ACC112 (cell line): ENCODE measurements at regions not wholly inside any gene's neighbourhood (a gene's known extent, or its start where the extent isn't known, plus 50 kb on each side); places are given as distances from the start of the nearest gene placed in this dataset.

Experiments used
- H2AFZ ChIP-seq: fragments of 200-600 bp; sonication (generic); one replicate; pipeline ENCODE4 v1.6.0; 2017; ENCODE audit warnings: antibody characterized with exemption, low read length; ENCODE audit not compliant: unreplicated experiment
- H3K27ac ChIP-seq: fragments of 200-600 bp; sonication (generic); 2 replicates; pipeline ENCODE4 v1.5.1; 2014; ENCODE audit warnings: low read depth, mild to moderate bottlenecking, antibody characterized with exemption, low read length, moderate library complexity
- H3K27me3 ChIP-seq: fragments of 200-600 bp; sonication (generic); 2 replicates; pipeline ENCODE4 v1.6.1; 2014; ENCODE audit warnings: mild to moderate bottlenecking, antibody characterized with exemption, low read length, moderate library complexity, mixed read lengths; ENCODE audit not compliant: insufficient read depth
- H3K36me3 ChIP-seq: fragments of 200-600 bp; sonication (generic); 2 replicates; pipeline ENCODE4 v1.6.1; 2016; ENCODE audit warnings: mild to moderate bottlenecking, antibody characterized with exemption, low read length, moderate library complexity, mixed read lengths; ENCODE audit not compliant: insufficient read depth
- H3K4me1 ChIP-seq: fragments of 200-600 bp; sonication (generic); one replicate; pipeline ENCODE4 v1.6.1; 2016; ENCODE audit warnings: low read length, mixed read lengths; ENCODE audit not compliant: insufficient read depth, unreplicated experiment, control insufficient read depth
- H3K4me3 ChIP-seq: fragments of 200-600 bp; sonication (generic); 2 replicates; pipeline ENCODE4 v1.5.1; 2014; ENCODE audit warnings: mild to moderate bottlenecking, low read depth, low read length
- H3K79me2 ChIP-seq: fragments of 200-600 bp; sonication (generic); one replicate; pipeline ENCODE4 v1.6.0; 2016; ENCODE audit warnings: low read length; ENCODE audit not compliant: control insufficient read depth, unreplicated experiment, insufficient read depth

DNA sequence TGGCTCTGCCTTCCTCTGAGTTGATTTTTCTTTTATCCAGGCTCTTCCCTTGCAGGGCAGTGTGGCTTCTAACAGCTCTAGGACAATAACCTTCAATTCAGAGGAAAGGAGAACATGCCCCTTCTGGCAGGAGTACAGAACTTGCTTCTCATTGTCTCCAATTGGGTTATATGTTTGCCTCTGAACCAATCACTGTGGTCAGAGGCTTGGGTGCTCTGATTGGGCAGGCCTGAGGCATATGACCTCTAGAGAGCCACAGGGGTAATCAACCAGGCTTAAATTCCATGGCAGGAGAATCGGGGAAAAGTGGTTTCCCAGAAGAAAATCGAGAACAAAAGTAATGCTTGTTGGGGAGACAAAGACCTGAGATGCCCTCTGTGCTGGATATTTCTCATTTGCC is 240.0 kb downstream of the REEP3 start:
- no peak overlapping the region for H3K4me3 ChIP-seq
- no peaks in the 10 kb centered on the region for H3K36me3 ChIP-seq
- peaks cover 13% of the 10 kb centered on the region for H3K4me1 ChIP-seq
- H3K27me3 ChIP-seq: no peaks in the 10 kb centered on the region
- no peak overlapping the region for H3K27ac ChIP-seq
- no peaks in the 10 kb centered on the region for H3K79me2 ChIP-seq
- H2AFZ ChIP-seq: no peak overlapping the region

DNA sequence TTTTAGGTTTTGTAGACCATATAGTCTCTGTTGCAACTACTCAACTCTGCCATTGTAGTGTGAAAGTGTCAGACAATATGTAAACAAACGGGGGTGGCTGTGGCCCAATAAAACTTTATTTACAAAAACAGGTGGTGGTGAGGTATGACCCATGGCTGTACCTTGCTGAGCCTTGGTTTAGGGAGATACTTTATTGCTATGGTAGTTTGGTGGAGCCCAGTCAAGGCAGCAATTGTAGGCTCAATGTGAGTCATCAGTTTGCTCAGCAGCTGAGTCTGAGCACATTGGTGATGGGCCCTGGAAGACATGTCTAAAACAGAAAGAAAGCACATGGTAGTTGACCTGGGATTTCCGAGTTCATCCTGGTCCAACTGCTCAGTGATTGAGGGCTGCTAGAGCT is 242.5 kb downstream of the REEP3 start:
- Histone ChIP-seq H3K79me2 (no peaks in the 10 kb centered on the region), H3K36me3 (no peaks in the 10 kb centered on the region), H3K4me3 (no peak overlapping the region), H3K27ac (no peak overlapping the region), H3K27me3 (no peaks in the 10 kb centered on the region), H3K4me1 (peaks cover 8% of the 10 kb centered on the region), H2AFZ (no peak overlapping the region)

DNA sequence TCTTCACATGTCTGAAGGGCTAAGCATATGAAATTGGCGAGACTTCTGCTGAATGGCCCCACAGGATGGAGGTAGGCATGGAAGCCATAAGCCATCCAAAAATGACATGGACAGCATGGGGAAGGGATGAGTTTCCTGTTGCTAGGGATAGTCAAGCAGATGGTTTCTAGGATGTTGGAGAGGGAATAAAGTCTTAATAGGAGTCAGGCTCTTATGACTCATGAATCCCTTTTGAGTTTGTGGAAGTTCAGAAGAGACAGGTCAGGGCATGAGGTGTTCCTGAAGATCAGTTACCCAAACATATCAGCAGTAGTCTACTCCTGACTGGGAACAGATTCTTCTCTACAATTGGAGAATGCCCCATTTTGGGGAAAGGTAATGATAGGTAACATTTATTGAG is 243.9 kb downstream of the REEP3 start:
- H3K4me1 ChIP-seq: peaks cover 8% of the 10 kb centered on the region
- no peaks in the 10 kb centered on the region for H3K79me2 ChIP-seq
- H3K4me3 ChIP-seq: no peak overlapping the region
- H3K27ac ChIP-seq: no peak overlapping the region
- no peaks in the 10 kb centered on the region for H3K27me3 ChIP-seq
- H2AFZ ChIP-seq: no peak overlapping the region
- H3K36me3 ChIP-seq: no peaks in the 10 kb centered on the region

DNA sequence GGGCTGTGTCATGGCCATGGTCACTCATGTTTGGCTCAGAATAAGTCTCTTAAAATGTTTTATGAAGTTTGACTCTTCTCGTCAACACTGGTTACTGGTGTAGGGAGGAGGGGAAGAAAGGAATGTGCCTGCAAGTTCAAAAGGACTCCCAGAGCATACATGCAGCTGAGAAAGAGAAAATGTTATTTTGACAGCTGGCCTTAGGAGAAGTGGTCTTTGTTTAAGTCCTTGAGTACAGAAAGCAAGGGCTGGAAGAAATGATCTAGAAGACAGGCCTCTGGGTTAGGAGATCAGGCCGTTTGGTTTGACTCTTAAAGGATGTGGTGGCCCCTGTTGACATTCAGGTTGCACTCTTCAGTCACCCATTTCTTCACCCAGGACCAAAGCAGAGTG is 245.5 kb downstream of the REEP3 start:
- H3K79me2 ChIP-seq: no peaks in the 10 kb centered on the region
- no peak overlapping the region for H3K4me3 ChIP-seq
- no peaks in the 10 kb centered on the region for H3K36me3 ChIP-seq
- no peak overlapping the region for H3K27ac ChIP-seq
- H3K4me1 ChIP-seq: peaks cover 8% of the 10 kb centered on the region
- H2AFZ ChIP-seq: peak overlapping the region; percentile 64
- no peaks in the 10 kb centered on the region for H3K27me3 ChIP-seq

DNA sequence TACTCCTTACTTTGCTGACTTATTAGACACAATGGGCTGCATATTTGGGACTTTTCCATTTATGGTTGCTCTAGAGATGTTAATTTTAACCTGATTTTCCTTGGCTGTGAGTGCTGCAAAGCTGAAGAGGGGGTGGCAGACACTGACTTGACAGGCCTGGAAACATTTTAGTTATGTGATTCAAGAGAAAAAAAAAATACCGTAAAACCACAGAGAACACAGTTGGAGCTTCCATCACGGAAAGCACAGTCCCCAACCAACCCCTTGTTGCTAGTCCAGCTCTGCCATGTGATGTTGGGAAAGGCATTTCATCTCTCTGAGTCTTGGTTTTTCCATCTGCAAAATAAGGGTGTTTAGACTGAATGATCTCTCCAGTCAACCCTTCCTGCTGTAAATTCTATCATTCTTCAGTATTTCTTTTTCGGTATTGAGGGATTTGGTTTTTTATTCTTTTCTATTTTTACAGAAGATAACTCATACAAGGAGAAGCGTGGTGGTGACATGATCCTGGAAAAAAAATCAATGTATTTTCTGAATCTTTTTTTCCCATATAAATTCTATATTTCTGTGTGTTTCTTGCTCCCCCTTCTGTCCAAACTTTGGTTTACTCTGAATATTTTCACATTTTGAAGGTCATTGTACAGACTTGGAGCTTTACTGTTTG is 246.1 kb downstream of the REEP3 start:
- peaks cover 8% of the 10 kb centered on the region for H3K4me1 ChIP-seq
- H3K79me2 ChIP-seq: no peaks in the 10 kb centered on the region
- H3K27ac ChIP-seq: no peak overlapping the region
- H3K27me3 ChIP-seq: no peaks in the 10 kb centered on the region
- H2AFZ ChIP-seq: peak overlapping the region; percentile 64
- peak overlapping the region; percentile 10; the same call in 1 of the 2 replicates for H3K4me3 ChIP-seq
- H3K36me3 ChIP-seq: no peaks in the 10 kb centered on the region

DNA sequence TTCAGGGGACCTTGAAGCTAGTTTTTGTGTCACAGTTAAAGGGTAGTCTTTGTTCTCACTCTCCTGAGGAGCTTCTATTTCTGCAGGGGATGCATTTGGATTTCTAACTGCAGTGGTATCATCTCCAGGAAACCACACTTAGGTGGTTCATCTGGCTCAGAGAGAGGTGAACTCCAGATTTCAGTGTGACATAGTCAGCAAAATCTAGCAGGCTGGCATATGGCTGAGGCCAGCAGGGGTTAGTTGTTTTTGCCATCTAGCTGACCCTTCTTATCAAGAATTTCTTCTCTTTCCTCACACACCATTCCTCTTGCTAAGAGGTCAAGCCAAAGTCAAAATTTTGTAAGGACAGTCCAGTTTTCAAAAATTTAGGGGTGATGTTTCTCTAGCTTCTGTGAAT is 248.2 kb downstream of the REEP3 start:
- no peaks in the 10 kb centered on the region for H3K36me3 ChIP-seq

DNA sequence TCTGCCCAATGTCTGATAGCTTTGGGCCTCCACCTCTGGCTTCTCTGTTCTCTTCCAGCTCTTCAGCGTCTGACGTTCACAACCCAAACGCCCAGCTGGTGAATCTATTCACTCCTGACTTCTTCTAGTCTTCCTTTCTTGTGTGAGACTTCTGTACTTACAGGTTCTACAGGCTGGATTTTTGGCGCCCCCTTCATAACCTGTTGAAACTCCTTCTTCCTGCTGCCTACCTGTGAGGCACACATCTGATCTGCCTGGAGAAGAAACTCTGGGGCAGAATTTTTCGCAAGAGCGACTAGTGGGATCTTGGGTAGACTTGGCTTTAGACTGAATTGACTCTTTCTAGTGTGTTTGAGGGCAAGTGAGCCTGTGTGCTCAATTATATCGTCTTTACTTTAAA is 249.3 kb downstream of the REEP3 start:
- H3K27me3 ChIP-seq: peaks cover 22% of the 10 kb centered on the region
- no peaks in the 10 kb centered on the region for H3K36me3 ChIP-seq
- no peak overlapping the region for H2AFZ ChIP-seq
- peaks cover 8% of the 10 kb centered on the region for H3K4me1 ChIP-seq
- H3K4me3 ChIP-seq: no peak overlapping the region
- H3K79me2 ChIP-seq: no peaks in the 10 kb centered on the region
- H3K27ac ChIP-seq: no peak overlapping the region

More for the DNA sequence above, 248.2 kb downstream of the REEP3 start:
- Histone ChIP-seq H3K27me3 (peaks cover 17% of the 10 kb centered on the region), H3K4me3 (no peak overlapping the region), H3K4me1 (peaks cover 8% of the 10 kb centered on the region), H2AFZ (no peak overlapping the region), H3K79me2 (no peaks in the 10 kb centered on the region), H3K27ac (no peak overlapping the region)

DNA sequence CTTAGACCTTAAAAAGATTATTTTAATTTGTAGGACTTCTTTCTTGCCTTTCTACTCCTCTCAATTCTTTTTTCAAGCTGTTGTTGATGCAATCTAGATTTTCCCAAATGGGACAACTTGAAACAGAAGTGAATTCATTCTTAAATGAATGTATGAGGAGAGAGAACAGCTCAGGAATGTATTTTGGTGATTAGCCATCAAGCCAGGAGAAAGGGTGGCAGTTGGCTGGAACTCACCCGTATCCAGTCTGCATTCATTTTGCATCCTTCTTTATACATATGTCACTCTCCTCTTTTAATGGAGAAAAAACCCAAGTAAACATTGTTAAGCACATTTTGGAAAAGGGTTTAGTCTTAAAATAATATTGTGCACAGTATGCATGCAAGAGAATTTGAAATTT is 251.3 kb downstream of the REEP3 start:
- H3K4me1 ChIP-seq: no peaks in the 10 kb centered on the region
- no peaks in the 10 kb centered on the region for H3K36me3 ChIP-seq
- peaks cover 39% of the 10 kb centered on the region for H3K27me3 ChIP-seq
- H2AFZ ChIP-seq: no peak overlapping the region
- H3K27ac ChIP-seq: no peak overlapping the region
- no peaks in the 10 kb centered on the region for H3K79me2 ChIP-seq
- no peak overlapping the region for H3K4me3 ChIP-seq

DNA sequence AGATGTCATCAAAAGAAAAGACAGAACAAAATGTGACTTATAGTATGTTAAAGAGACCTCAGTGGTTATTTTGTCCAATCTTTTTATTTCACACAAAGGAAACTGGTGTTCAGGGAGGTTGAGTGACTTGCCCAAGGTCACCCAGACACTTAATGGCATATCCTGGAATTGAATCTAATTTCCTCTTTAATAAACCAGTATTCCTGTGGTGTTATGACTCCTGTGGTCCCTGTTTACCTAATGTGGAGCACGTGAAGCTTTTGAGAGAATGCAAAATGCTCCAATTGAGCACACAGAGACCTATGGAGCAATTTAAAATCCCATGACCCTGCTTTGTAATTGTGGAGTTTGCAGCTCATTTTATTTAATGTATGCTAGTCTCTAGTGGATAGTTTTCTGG is 251.9 kb downstream of the REEP3 start:
- H3K36me3 ChIP-seq: no peaks in the 10 kb centered on the region
- no peaks in the 10 kb centered on the region for H3K4me1 ChIP-seq
- H3K27me3 ChIP-seq: peaks cover 39% of the 10 kb centered on the region
- no peak overlapping the region for H2AFZ ChIP-seq
- no peak overlapping the region for H3K27ac ChIP-seq
- no peaks in the 10 kb centered on the region for H3K79me2 ChIP-seq
- H3K4me3 ChIP-seq: no peak overlapping the region

DNA sequence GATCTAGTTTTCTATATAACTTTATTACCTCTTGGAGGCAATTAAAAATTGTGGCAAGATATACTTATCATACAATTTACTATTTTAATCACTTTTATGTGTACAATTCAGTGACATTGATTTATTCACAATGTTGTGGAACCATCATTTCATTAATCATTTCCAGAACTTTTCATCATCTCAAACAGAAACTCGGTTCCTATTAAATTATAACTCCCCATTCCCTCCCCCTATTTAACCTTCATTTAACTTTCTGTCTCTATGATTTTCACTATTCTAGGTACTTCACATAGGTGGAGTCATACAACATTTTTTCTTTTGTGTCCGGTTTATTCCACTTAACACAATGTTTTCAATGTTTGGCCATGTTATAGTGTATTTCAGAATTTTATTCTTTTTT is 252.8 kb downstream of the REEP3 start:
- Histone ChIP-seq H3K36me3 (no peaks in the 10 kb centered on the region), H2AFZ (no peak overlapping the region), H3K4me1 (no peaks in the 10 kb centered on the region), H3K27me3 (peaks cover 39% of the 10 kb centered on the region), H3K79me2 (no peaks in the 10 kb centered on the region), H3K4me3 (no peak overlapping the region), H3K27ac (no peak overlapping the region)

DNA sequence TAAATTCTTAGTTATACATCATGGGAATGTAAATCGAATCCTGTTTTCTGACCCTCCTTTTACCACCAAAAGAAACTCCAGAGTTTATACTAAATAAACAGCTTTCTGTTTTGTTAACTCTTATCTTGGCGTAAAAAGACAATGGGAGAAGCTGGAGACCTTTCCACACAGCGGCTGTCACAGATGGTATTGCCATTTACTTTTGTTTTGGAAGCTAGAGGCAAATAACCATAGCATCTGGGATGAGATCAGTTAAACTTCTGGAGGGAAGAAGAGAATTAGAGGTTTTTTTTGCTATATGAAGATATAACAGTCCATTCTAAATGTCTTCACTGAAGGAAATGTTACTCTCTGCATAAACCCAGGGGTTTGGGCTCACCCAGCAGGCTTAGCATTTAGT is 258.9 kb downstream of the REEP3 start:
- no peaks in the 10 kb centered on the region for H3K4me1 ChIP-seq
- H3K79me2 ChIP-seq: no peaks in the 10 kb centered on the region

More for the DNA sequence above, 258.9 kb downstream of the REEP3 start:
- Histone ChIP-seq H2AFZ (no peak overlapping the region), H3K4me3 (no peak overlapping the region), H3K36me3 (no peaks in the 10 kb centered on the region), H3K27me3 (peaks cover 56% of the 10 kb centered on the region), H3K27ac (no peak overlapping the region)
